NCI-H2107 (cell line): ENCODE measurements at regions not wholly inside any gene's neighbourhood (a gene's known extent, or its start where the extent isn't known, plus 50 kb on each side); places are given as distances from the start of the nearest gene placed in this dataset.
"Not testable (repeated sequence)": the region's sequence is repeated elsewhere in the genome, so short reads cannot be mapped to it uniquely, and the experiment has no call there.

Experiments
- DNase-seq: peaks from one replicate; lab custom pipeline; 2025; lab: John Stamatoyannopoulos, UW

- no peak for DNase-seq
Observed at GRCh38 chr5:166725593-166725992, 1565.9 kb upstream of the WWC1 start.

DNA sequence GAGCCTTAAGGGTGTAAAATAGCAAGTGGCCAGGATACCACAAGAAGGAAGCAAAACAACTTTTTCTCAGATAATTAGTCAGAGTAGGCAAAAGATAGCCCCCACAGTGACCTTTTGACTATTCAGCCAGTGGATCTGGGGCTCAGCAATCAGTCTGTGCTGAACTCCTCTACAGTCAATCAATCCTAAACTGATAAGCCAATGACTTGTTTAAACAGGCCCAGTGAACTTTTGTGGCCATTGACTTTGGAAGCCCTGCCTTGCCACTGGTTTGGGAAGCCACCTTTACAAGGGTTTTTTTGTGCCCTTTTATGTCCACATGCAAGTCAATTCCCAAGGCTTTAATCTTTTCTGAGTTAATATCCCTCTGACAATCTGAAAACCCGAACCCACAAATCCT lies 1565.0 kb upstream of the WWC1 start:
- DNase-seq: no peak

- DNase-seq: not testable (repeated sequence)
Observed at GRCh38 chr5:166742951-166743350, 1548.5 kb upstream of the WWC1 start.

DNA sequence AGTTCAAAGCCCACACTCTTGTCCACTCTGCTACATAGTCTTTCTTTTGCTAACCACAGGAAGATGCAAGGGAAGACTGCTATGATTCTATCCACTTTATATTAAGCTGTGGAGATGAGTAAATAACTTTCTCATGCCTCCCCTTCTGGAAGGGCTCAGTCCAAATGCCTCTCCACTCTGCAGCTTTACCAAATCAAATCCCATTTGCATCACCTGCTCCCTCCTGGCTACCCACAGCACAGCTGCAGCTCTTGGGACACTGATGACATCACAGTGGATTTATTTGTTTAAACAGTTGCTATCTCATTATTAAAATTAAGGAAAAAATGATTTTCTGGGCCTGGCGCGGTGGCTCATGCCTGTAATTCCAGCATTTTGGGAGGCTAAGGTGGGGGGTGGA lies 1544.9 kb upstream of the WWC1 start:
- no peak for DNase-seq

- no peak for DNase-seq
Observed at GRCh38 chr5:166750376-166750775, 1541.1 kb upstream of the WWC1 start.

DNA sequence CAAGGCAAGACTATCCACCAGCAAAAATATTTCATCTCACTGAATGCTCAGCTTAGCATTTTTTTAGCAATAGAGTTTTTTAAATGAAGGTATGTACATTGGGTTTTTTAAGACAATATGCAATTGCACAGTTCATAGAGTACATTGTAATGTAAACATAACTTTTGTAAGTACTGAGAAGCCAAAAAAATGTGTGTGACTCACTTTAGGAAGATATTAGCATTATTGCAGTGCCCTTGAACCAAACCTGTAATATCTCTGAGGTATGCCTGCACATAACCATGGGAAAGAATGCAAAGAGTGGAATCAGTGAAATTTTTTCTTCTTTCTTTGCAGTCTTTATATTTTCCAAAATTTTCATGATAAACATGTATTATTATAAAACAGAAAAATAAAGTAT lies 1533.3 kb upstream of the WWC1 start:
- no peak for DNase-seq

DNA sequence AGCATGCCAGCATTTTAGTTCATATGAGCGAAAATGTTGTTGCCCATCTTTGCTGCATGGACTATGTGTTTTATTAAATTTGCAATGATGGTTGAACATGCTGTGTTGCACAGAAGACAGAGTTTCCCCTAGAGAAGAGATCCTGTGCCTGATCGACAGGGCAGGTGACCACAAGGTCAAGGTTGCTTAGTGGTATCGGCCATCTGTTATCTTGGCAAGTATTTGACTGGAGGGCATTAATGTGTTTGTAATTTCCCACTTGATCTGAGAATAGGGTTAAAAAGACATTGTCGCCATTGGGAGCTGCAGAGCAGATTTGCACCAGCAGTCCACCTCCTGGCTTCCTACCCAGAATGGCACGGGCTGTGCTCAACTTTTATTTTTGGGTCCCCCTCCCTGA lies 1523.6 kb upstream of the WWC1 start:
- DNase-seq: no peak

GRCh38 chr5:166768536-166768935 lies 1522.9 kb upstream of the WWC1 start:
- DNase-seq: no peak

GRCh38 chr5:166772770-166773169 lies 1518.7 kb upstream of the WWC1 start:
- DNase-seq: no peak

DNA sequence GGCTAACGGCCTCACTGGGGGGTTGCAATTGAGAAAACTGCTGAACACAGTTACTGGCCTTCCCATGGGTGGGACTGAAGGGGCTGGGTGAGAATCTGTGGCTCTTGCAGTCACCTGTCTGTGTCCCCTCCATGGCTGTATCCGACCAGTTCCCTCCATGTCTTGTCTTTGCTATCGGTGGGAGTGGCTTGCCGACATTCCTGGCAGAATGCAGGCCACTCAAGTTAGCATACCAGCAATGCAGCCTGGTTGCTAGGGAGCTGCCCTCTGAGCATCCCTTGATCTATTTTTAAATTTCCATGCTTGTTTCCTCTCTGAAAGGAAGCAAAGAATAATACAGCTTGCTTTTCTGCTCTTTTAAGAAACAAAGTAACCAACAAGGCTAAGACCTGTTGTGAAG lies 1509.7 kb upstream of the WWC1 start:
- DNase-seq: no peak

DNA sequence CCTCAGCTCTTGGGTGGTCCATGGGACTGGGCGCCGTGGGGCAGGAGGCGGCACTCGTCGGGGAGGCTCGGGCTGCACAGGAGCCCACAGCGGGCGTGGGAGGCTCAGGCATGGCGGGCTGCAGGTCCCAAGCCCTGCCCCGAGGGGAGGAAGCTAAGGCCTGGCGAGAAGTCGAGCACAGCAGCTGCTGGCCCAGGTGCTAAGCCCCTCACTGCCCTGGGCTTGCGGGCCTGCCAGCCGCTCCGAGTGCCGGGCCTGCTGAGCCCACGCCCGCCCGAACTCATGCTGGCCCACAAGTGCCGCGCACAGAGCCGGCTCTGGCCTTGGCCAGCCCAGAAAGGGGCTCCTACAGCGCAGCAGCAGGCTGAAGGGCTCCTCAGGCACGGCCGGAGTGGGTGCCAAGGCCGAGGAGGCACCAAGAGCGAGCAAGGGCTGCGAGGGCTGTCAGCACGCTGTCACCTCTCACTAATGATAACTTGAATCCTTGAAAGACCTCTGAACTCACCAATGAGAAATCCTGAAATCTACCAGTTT lies 1506.8 kb upstream of the WWC1 start:
- DNase-seq: no peak

DNA sequence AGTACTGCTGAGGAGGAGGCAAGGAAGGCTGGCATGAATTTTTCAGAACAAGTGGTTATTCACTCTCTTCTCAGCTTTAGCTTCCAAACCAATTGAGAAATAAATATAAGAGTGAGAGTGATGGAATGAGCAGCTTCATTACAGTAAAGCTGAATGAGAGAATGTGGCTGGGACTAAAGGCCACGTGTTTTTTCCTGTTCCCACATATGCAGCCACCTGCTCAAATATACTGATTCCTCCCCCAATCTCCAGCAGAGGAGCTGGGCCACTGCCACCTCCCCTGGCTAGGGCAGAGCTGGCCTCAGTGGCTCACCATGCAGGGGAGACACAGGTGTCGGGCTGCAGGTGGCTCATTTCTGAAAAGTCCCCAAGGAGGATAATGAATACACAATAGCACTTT lies 1505.3 kb upstream of the WWC1 start:
- DNase-seq: no peak

DNA sequence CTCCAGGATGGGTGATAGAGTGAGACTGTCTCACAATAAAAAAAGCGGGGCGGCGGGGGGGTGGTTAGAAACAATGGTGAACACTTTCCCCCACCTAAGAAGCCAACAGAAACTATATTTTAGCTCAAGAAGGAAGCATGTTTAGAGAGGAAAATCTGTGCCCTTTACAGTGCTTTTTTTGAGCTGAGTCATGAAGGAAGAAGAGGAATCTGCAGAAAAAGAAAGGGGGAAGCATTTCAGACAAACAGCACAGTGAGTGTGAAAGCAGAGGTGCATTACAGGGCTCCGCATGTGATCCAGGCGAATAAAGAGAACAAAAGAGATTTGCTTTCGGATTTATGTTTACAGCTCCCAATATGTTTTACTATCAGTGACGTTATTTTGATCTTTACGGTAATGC lies 1504.6 kb upstream of the WWC1 start:
- no peak for DNase-seq

- DNase-seq: no peak
Observed at GRCh38 chr5:166788050-166788449, 1503.4 kb upstream of the WWC1 start.

- DNase-seq: no peak
Observed at GRCh38 chr5:166795756-166796155, 1495.7 kb upstream of the WWC1 start.

DNA sequence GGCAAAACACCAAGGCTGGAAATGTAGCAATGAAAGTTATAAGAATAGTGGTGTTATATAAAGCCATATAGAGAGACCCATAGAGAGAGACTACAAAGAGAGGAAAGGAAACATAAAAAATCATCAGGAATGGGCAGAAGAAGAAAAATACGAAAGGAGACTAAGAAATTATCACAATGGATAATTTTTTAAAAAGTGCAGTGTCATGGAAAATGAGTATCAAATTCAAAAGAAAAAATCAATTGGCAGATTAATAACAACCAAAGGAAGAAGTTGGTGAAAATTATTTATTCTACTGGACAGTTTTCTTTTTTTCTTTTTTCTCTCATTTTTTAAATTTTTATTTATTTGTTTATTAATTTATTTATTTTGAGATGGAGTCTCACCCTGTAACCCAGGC lies 1488.4 kb upstream of the WWC1 start:
- DNase-seq: no peak

DNA sequence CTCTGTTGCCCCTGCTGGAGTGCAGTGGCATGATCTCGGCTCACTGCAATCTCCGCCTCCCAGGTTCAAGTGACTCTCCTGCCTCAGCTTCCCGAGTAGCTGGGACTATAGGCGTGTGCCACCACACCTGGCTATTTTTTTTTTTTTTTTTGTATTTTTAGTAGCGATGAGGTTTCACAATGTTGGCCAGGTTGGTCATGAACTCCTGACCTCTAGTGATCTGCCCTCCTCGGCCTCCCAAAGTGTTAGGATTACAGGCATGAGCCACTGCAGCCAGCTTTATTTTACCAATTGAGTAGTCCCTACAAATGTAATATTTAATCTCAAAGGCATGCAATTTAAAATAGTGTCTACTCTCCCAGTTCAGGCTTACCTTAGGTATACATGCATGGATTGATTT lies 1487.2 kb upstream of the WWC1 start:
- DNase-seq: not testable (repeated sequence)

DNA sequence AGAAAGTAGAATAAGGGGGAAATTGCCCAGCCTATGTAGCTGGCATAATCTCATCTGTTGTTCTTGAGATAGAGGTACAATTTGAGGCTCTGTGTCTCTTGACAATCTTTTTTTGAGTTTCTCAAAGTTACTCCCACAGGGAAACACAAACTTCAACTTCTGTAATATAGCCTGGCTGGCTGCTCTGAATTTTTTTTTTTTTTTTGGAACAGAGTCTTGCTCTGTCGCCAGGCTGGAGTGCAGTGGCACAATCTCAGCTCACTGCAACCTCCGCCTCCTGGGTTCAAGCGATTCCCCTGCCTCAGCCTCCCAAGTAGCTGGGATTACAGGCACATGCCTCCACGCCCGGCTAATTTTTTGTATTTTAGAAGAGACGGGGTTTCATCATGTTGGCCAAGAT lies 1486.8 kb upstream of the WWC1 start:
- not testable (repeated sequence) for DNase-seq

DNA sequence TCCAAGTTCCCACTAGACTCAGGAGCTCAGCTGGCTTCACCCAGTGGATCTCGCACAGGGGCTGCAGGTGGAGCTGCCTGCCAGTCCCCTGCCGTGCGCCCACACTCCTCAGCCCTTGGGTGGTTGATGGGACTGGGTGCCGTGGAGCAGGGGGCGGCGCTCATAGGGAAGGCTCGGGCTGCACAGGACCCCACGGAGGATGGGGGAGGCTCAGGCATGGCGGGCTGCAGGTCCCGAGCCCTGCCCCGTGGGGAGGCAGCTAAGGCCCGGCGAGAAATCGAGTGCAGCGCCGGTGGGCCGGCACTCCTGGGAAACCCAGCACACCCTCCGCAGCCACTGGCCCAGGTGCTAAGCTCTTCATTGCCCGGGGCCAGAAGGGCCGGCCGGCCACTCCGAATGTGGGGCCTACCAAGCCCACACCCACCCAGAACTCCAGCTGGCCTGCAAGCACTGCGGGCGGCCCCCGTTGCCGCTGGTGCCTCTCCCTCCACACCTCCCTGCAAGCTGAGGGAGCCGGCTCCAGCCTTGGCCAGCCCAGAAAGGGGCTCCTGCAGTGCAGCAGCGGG lies 1481.3 kb upstream of the WWC1 start:
- not testable (repeated sequence) for DNase-seq

DNA sequence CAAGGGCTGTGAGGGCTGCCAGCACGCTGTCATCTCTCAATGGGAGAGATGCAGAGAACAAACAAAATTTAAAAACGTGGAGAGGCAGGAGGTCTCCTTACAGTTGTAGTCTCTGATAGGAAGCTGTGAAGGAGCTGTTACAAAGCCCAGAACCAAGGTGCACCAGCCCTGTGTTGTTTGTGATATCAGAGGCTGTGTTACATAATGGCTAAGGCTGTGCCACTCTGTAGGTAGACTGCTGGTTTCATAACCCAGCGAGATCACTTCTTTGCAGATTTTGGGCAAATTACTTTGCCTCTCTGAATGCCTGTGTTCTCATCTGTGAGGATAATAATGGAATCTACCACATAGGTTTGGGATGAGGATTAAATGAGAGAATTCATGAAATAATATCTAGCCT lies 1480.7 kb upstream of the WWC1 start:
- no peak for DNase-seq

DNA sequence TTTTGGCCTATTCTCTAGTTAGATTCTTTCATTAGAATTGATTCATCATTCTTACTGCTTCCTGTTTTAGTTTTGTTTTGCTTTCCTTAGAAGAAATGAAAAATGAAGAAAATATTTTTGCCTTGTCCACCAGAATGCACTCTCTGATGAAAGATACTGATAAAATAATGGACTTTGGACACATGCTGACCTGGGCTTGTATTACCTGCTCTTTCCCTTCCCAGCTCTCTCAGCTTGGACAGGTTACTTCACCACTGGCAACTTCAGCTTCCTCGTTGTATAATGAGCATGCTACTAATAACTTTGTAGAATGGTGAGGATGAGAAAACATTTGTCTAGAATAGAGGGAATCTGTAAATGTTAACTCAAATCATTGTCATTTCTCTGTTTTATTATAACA lies 1468.1 kb upstream of the WWC1 start:
- no peak for DNase-seq

DNA sequence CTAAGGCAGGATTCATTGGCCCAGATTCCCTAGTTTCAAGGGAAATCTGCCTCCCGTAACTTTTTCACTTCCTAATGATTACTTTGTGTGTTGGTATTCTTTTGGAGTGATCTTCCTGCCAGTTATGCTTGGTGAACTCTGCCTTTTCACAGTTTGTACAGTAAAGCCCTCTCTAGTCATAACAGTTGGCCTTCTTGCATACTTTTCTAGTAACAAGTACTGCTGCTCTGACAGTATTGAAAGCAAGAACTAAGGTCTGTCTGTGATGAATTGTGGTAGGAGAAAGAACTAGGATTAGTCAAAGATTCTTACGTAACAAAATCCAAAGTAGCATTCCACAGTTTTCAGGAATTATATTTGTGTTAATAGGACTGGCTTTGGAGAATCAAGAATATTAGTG lies 1457.2 kb upstream of the WWC1 start:
- no peak for DNase-seq

GRCh38 chr5:166845044-166845443 lies 1446.4 kb upstream of the WWC1 start:
- no peak for DNase-seq

DNA sequence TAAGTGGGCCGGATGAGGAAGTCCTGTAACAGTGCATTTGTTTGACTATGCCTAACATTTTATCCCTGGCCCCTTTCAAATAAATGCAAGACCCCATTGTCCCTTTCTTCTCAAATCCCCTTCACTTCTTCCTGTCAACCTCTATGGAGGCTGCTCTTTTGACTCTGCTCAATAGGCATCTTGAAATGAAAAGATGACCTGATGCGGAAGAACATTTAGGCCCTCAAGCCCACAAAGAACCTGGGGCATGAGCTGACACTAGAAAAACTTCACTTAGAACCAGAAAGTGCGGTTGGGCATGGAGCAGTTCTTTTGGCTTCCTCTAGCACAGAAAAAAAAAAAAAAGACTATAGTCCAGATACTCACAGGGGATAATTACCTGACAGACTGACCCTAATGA lies 1434.7 kb upstream of the WWC1 start:
- DNase-seq: no peak

DNA sequence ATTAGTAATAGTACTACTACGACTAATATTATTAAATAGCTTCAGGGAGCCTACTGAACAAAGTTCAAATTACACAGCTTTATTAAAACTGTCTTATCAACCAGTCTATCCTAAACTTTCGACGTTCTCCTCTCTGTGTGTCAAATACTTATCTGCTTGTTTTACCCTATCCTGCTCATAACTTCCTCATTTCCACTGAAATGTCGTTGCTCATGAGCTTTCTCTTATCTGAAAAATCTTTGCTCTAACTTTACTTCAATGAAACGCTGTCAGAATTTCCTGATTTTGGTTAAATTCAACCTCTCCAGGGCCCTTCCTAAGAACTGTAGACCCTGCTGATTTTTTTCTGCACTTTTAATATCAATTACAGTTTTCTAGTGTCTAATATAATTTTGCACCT lies 1431.0 kb upstream of the WWC1 start:
- no peak for DNase-seq
